ENCODE measurements at regions not wholly inside any gene's neighbourhood (a gene's known extent, or its start where the extent isn't known, plus 50 kb on each side); places are given as distances from the start of the nearest gene placed in this dataset.

GRCh38 chr6:14317387-14317970 is 199.9 kb downstream of the CD83 start:
- no peaks in the 10 kb centered on the region for H3K27me3 ChIP-seq
- H3K4me3 ChIP-seq: no peak overlapping the region
- H3K36me3 ChIP-seq (replicated peaks in 1 of 2; ENCODE audit: insufficient read depth in 1 of 2, low read depth in 2 of 2): no peaks in the 10 kb centered on the region
- no peak for TF ChIP-seq POLR2A (IDR thresholded peaks at IDR 0.05)
- TF ChIP-seq, protein P1, sequence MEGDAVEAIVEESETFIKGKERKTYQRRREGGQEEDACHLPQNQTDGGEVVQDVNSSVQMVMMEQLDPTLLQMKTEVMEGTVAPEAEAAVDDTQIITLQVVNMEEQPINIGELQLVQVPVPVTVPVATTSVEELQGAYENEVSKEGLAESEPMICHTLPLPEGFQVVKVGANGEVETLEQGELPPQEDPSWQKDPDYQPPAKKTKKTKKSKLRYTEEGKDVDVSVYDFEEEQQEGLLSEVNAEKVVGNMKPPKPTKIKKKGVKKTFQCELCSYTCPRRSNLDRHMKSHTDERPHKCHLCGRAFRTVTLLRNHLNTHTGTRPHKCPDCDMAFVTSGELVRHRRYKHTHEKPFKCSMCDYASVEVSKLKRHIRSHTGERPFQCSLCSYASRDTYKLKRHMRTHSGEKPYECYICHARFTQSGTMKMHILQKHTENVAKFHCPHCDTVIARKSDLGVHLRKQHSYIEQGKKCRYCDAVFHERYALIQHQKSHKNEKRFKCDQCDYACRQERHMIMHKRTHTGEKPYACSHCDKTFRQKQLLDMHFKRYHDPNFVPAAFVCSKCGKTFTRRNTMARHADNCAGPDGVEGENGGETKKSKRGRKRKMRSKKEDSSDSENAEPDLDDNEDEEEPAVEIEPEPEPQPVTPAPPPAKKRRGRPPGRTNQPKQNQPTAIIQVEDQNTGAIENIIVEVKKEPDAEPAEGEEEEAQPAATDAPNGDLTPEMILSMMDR (IDR thresholded peaks at IDR 0.05): no peak
- H3K4me1 ChIP-seq: peaks cover 11% of the 10 kb centered on the region
- H3K27ac ChIP-seq: no peak overlapping the region
- ATAC-seq (no peak), DNase-seq (no peak)
- no peaks in the 10 kb centered on the region for H3K9me3 ChIP-seq
- intact Hi-C loops (cut with DNase I): no loop called here
- 73 to 76% methylated on average over 6 of the region's 6 CpGs for WGBS, 2 donors

DNA sequence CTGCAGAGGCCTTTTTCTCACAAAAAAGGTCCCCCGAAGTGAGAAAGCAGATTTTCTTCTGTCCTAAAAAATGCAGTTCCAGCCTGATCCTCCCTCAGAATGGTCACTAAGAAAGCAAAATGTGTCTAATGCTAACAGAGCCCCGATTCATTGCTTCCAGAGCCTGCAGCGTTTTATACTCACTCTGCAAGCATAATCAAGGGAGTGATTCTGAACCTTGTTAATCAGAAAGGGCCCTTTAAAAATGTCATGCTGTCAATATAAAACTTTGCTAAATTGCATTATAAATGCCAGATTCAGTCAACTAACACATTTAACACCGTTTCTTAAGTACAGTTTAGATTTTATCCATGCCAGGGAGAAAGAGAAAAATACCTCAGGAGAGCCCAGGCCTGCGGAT is 202.8 kb downstream of the CD83 start:
- Histone ChIP-seq H3K9me3 (no peaks in the 10 kb centered on the region), H3K4me3 (no peak overlapping the region), H3K4me1 (peaks cover 11% of the 10 kb centered on the region), H3K27ac (no peak overlapping the region), H3K36me3 (replicated peaks in 1 of 2; ENCODE audit: insufficient read depth in 1 of 2, low read depth in 2 of 2) (no peaks in the 10 kb centered on the region), H3K27me3 (no peaks in the 10 kb centered on the region)
- 71 to 90% methylated on average over 5 of the region's 5 CpGs for WGBS, 2 donors
- TF ChIP-seq, protein P1 (IDR thresholded peaks at IDR 0.05): no peak
- no peak for TF ChIP-seq POLR2A (IDR thresholded peaks at IDR 0.05)
- intact Hi-C loops (cut with DNase I): no loop called here
- DNase-seq: no peak
- ATAC-seq: no peak

DNA sequence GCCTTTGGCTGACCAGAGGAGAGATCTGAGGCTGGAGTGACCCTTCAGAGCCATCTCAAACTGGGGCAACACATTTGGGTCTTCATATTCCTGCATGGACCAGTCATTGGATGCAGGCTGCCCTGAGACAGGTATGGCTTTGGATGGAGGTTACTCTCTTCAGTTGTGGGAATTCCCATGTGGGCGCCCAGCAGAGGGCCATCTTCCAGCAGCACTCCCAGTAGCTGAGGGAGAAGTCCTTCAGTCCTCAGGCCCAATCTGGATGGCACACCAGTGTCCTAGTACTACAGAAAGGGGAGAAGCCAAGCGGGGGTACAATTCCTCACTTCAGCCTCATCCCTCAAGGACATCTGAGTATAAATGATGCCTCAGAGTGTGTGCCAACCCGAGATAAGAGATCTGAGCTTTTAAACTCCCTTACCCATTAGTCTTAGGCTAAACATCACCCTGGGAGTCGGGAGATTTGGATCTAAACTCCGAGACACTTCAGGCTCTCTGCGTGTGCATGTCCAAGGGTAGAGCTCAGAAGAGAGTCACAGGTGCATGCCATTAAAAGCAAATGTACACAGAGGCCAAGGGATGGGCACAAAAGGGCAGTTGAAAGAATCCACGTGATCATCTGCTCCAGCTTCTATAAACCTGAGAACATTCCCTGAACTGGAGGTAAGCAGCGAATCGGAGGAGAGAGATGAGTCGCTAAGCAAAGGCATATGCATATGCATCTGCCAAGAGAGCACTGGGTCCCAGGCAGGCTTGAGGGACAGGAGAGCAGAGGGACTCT is 204.6 kb downstream of the CD83 start:
- Histone ChIP-seq H3K9me3 (no peaks in the 10 kb centered on the region), H3K36me3 (replicated peaks in 1 of 2; ENCODE audit: insufficient read depth in 1 of 2, low read depth in 2 of 2) (no peaks in the 10 kb centered on the region), H3K4me1 (peaks cover under 1% of the 10 kb centered on the region), H3K4me3 (no peak overlapping the region), H3K27me3 (no peaks in the 10 kb centered on the region), H3K27ac (no peak overlapping the region)
- intact Hi-C loops (cut with DNase I): no loop called here
- WGBS, 2 donors: 79 to 85% methylated on average over 8 to 10 of the region's 10 CpGs
- TF ChIP-seq, protein P1 (IDR thresholded peaks at IDR 0.05): no peak
- no peak for TF ChIP-seq POLR2A (IDR thresholded peaks at IDR 0.05)
- DNase-seq (no peak), ATAC-seq (no peak)

DNA sequence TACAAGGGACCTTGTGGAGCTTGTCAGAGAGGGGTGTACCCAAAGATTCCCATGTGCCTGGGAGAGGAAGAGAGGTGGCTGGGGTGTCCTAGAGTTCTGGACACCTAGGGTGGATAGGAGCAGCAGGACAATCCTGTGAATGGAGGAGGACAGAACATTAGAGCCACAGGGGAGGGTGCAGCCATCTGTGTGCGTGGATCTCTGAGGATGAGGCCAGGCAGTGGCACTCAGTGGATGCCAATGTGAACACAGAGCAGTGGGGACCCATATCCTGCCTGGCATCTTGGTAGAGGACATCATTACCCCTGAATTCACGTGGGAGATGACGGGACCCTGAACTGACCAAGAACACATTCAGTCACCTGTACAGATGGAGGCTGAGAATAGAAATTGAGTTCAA is 205.3 kb downstream of the CD83 start:
- H3K27me3 ChIP-seq: no peaks in the 10 kb centered on the region
- no peak for ATAC-seq
- DNase-seq: no peak
- H3K4me3 ChIP-seq: no peak overlapping the region
- no peaks in the 10 kb centered on the region for H3K36me3 ChIP-seq (replicated peaks in 1 of 2; ENCODE audit: insufficient read depth in 1 of 2, low read depth in 2 of 2)
- no peak for TF ChIP-seq POLR2A (IDR thresholded peaks at IDR 0.05)
- TF ChIP-seq, protein P1 (IDR thresholded peaks at IDR 0.05): no peak
- no peaks in the 10 kb centered on the region for H3K9me3 ChIP-seq
- 81 to 95% methylated on average over 3 of the region's 3 CpGs for WGBS, 2 donors
- no peak overlapping the region for H3K27ac ChIP-seq
- intact Hi-C loops (cut with DNase I): no loop called here
- no peaks in the 10 kb centered on the region for H3K4me1 ChIP-seq

- H3K36me3 ChIP-seq (replicated peaks in 1 of 2; ENCODE audit: insufficient read depth in 1 of 2, low read depth in 2 of 2): no peaks in the 10 kb centered on the region
- no peak overlapping the region for H3K4me3 ChIP-seq
- H3K4me1 ChIP-seq: peaks cover 5% of the 10 kb centered on the region
- H3K9me3 ChIP-seq: no peaks in the 10 kb centered on the region
- TF ChIP-seq, protein P1 (IDR thresholded peaks at IDR 0.05): no peak
- no peak for TF ChIP-seq POLR2A (IDR thresholded peaks at IDR 0.05)
- DNase-seq: no peak
- WGBS, 2 donors: 87 to 89% methylated on average over 2 of the region's 2 CpGs
- H3K27me3 ChIP-seq: no peaks in the 10 kb centered on the region
- intact Hi-C loops (cut with DNase I): no loop called here
- H3K27ac ChIP-seq: no peak overlapping the region
- no peak for ATAC-seq
Observed at GRCh38 chr6:14326774-14327173, 209.2 kb downstream of the CD83 start.

Measured in body of pancreas (tissue), 4 donors.